IPS-NIHi11 (cell line): ENCODE measurements at regions not wholly inside any gene's neighbourhood (a gene's known extent, or its start where the extent isn't known, plus 50 kb on each side); places are given as distances from the start of the nearest gene placed in this dataset.
"Not testable (repeated sequence)": the region's sequence is repeated elsewhere in the genome, so short reads cannot be mapped to it uniquely, and the experiment has no call there.

ENCODE experiments used
- DNase-seq: peaks from one replicate; pipeline ENCODE4 v3.0.0; 2012; ENCODE audit warnings: mixed read lengths, low spot score

DNA sequence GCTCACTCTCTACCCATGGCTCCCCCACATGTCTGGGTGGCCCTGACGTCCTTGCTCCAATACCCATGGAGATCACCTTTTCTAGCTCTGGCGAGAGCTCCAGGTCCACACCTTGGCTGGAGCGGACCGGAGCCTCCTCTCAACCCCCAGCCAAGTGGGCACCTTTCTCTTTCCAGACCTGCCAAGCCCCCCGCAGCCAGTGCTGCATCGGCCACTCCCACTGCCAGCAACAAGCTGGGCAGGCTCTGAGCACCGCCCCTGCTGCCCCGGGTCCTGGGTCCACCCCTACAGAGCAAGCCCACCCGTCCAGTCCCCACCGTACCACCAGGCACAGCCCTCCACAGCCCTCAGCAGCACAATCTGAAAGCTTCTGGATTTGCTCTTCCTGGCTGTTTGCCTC is 98.2 kb upstream of the C14orf180 start:
- no peak for DNase-seq

- not testable (repeated sequence) for DNase-seq
Observed at GRCh38 chr14:104482017-104482416, 97.5 kb upstream of the C14orf180 start.

- no peak for DNase-seq
Observed at GRCh38 chr14:104486222-104486923, 93.2 kb upstream of the C14orf180 start.

GRCh38 chr14:104494483-104494882 is 85.1 kb upstream of the C14orf180 start:
- DNase-seq, result no peak

DNA sequence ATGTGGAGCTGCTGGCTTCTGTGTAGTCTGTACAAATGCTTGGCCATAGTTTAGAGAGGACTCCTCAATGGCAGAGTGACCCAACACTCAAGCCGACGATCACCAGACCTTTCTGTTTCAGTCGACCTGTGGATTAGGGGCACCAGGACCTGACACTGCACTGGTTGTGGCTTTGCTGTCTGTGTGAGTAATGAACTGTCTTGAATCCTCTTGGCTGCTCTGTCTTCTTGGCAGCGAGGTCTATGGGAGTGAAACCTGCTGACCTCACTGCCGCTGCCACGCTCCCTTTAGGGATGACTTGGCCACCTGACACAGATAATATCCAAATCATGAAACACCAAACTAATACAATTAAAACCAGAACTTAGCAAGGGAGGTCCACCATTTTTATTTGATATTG is 83.5 kb upstream of the C14orf180 start:
- no peak for DNase-seq

DNA sequence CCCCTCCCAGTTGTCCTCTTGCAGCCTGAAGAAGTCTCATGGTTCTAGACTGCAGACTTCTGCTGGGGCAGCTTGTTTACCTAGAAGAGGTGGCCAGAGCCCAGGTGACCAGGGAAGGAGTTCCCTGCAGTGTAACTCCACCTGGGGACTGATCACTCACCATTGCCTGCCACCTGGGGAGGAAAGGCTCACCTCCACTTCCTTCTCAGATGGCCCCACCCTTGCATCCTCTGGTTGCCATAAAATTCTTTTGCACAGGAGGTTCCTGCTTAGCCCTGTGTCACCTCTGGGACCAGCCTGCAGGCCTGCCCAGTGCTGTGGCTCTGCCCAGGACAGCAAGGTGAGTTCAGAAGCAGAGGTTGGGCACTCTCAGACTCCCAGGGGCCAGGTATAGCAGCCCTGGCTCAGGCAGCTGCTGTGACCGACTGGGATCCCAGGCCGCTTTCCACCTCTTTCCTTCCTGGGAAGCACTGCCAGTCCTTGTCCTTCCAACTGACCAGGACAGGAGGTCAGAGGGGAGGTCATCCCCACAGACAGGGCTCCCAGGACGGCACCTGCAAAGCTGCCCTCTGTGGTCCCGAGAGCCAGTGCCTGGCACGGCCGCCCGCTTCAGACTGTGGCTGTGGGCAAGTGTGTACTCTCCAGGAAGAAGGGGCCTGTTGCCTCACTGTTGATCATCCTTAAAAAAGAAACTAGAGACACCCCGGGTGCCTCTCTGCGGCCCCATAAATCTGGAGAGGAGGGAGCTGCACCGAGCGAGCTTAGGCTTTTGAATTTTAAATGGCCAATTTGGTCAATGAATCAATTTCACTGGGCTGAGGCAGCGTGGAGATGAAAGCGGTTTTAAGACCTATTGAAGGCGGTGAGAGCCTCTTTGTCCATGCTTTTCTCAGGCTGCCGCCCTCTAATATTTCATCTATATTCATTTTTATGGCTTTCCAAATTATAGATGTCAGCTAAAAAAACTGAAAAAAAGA is 79.5 kb upstream of the C14orf180 start:
- DNase-seq, result no peak

- no peak for DNase-seq
Observed at GRCh38 chr14:104502060-104502459, 77.5 kb upstream of the C14orf180 start.

GRCh38 chr14:104503691-104504090 is 75.9 kb upstream of the C14orf180 start:
- DNase-seq, result no peak

DNA sequence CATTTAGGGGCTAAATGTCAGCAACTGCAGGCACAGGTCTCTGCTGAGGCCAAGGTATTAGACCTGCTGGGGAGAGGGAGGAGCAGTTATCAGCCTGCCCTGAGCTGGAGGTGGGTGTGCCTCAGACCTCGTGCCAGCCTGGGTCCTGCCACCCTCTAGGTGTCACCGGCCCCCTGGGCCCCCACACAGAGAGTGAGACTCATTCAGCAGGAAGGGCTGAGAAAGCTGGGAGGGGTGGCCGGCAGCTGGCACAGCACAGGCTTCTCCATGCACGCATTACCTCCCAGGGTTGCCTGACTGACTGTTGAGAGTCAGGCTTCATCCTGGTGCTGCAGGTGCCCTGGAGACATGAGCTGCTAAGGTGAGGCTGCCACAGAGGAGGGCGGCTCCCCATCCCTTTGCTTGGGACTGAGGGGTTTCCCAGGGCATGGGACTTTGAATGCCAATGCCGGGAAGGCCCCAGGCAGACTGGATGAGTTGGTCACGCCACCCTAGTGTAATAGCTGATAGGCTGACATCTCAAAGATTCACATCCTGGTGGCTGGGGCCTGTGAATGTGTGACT is 75.3 kb upstream of the C14orf180 start:
- no peak for DNase-seq

DNA sequence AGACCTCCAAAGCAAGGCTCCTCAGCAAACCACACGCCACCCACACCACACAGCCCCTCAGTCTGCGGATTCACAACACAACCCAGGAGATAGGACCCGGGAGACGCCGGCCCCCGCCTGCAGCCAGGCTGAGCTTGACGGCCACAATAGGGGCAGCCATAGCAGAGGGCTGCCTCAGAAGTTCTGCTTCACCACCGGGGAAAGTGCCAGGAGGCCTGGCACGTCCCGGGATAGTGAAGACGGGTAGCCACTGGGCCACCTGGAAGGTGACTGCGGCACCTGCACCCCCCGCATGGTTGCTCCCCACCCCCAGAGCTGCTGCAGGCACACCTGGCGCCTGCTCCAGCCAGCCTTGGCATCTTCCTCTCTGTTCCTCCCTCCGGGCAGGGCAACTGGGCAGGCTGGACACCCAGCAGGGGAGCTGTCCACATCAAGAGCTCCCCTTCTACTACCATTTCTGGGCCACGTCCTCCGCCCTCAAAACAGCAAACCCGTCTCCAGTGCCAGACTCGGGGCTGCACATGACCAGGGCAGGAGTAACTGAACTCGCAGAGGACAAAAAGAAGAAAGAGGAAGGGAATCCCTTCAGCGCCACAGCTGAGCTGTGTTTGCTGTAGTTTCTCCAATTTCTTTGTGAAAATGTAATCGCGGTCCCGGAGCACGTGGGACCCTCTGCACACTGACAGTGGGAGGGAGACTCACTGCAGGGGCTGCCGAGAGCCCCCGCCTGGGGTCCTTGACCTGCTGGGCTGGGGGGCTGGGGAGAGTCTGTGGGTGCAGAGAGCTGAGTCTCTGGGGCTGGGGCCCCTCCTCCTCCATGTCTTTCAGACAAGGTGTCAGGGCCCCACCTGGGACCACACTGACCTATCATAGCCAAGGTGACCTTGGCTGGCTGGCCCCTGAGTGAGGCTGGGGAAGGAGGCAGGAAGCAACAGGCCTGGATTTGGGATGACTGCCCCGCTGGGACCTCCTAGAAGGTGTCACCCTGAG is 74.2 kb upstream of the C14orf180 start:
- no peak for DNase-seq

DNA sequence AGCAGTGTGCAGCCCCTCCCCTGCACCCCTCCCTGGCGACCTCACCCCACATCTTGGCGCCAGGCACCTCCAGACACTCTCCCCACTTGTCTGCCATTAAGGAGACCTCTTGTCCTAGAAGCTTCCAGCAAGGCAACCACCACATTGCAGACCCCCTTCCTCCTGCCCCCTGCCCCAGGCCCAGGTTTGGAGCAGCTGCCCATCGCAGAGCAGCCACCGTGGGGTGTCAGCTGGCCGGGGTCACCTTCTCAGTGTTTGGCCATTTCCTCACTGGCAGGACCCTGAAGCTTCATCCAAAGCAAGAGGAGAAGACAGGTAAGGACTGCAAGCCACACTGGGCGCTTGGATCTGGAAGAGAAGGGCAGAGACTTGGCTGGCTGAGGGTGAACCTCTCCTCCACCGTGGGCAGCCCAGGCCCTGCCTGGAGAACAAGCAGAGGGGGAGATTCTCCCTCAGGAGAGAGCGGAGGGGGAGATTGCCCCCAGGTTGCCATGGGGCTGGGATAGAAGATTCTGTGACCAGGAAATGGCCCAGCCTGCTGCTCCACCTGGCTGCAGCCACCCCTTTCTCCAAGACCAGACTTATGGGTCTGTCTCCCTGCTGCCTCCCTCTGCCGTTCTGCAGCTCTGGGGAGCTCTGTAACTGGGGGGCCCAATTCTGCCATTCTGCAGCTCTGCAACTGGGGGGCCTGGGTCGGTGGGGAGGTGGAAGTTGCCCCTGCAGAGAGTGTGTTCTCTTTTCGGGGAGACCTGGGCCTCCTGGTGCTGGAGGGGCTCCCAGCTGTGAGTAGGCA is 72.9 kb upstream of the C14orf180 start:
- no peak for DNase-seq

DNA sequence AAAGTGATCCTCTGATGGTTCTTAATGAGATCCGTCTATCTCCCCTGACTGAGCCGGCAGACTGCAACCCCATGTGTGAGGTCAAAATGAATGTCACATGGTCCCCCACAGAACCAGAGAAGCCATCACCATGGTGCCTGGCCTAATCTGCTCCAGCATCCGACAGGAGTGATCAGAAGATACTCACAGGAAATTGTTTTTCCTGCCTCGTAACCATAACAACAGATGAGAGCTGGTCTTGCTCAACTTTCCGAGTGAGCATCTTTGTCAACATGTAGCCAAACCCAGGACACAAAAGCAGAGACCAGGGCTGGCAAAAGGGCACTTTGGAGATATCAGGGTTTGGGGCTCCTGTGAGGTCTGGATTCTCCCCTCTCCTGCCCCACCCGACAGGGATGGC is 72.1 kb upstream of the C14orf180 start:
- no peak for DNase-seq

DNA sequence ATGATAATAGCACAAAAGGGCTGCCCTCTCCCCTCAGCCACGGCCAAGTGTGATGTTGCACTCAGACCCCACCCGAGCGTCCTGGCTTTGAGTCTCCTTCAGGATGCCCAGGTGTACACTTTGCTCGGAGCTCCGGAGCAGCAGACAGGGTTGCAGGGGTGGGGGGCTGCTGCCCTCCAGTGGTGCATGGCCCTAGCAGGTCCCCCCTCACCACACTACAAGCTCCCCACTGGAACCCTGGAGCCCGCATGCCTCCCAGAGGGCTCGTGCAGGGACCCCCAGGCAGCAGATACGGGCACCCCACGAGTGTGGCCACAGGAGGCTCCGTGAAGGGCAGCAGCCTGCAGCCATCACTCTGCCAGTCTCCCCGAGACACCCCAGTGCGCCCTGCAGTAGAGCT is 69.9 kb upstream of the C14orf180 start:
- DNase-seq, result peak; percentile 49

- DNase-seq, result no peak
Observed at GRCh38 chr14:104510216-104510615, 69.3 kb upstream of the C14orf180 start.

DNA sequence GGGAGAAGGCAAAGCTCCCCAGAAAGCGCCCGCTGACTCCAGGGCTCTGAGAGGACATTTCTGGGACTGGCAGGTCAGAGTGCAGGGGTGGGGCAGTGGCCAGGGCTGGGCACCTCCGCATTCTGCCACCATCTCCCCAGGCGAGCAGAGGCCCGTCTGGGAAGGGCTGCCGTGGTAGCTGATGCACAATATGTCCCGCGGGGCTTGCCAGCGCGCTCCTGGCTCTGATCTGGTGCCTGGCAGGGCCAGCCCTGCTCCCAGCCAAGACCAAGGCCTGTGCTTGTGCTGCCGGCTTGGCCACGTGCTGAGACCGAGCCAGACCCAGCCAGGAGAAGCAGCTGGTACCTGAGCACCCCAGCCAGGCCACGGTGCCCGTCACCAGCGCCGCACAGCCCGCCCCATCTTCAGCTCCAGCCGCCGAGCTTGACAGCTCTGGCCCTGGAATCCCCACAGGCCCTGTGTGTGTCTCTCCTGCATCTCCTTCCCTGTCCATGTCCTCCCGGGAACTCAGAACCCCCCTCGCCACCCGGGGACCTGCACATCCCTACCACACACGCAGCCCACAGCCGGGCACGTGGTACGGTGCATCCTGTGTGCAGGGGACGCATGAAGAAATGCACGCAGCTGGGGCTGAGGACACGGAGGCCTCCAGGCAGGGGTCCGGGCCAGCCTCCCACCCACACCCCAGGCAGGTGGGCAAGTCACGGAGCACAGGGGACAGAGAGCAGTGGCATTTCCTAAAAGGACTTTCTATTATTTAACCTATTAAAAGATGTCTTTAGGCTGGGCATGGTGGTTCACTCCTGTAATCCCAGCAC is 68.6 kb upstream of the C14orf180 start:
- no peak for DNase-seq

DNA sequence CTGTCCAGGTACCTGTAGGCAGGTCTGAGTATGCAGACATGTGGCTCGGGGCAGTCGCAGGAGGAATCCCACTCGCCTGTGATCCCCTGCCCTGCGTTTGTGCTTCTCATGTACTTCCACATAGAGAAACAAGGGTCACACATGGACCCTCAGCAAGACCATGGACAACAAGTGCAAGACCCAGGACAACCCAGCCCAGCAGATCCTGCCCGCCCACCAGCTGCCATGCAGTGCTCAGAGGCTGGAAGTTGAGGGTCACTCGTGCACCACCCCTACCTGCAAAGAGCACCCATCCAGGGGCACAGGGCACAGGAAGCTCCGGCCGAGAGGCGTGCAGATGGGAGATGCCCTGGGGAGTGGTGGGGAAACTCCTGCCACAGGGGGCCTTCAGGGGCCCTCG is 67.5 kb upstream of the C14orf180 start:
- no peak for DNase-seq

GRCh38 chr14:104512771-104513640 is 66.6 kb upstream of the C14orf180 start:
- peak; percentile 31 for DNase-seq

DNA sequence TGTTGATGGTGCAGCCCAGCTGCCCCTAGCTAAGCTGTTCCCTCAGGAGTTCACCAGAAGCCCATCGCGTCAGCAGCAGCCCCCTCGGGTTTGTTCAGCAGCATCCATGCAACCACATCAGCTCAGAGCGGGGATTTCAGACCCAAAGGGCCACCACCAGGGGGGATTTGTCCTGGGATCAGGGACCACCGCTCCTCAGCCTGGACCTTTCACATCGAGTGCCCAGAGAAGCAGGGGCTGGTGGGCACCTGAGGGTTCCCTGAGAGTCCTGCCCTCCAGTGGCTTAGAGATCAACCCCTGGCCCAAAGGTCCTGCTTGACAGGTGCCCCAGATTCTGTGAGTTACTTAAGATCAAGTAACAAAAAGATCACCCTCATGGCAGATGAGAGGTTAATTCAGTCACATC is 65.9 kb upstream of the C14orf180 start:
- DNase-seq, result no peak
